DOHH2 (cell line): ENCODE measurements at regions not wholly inside any gene's neighbourhood (a gene's known extent, or its start where the extent isn't known, plus 50 kb on each side); places are given as distances from the start of the nearest gene placed in this dataset.

Source experiments
- H3F3A ChIP-seq: fragments of 200-600 bp; sonication (generic), shearing (Covaris generic); 2 replicates; pipeline ENCODE4 v1.6.0; 2016; ENCODE audit warnings: antibody characterized with exemption, mild to moderate bottlenecking; ENCODE audit not compliant: control insufficient read depth, insufficient read depth
- H3K27ac ChIP-seq: fragments of 200-600 bp; sonication (generic); 2 replicates; pipeline ENCODE4 v1.5.1; 2014; ENCODE audit warnings: low read depth, mild to moderate bottlenecking, low read length, moderate library complexity
- H3K27me3 ChIP-seq: fragments of 200-600 bp; sonication (generic); 2 replicates; pipeline ENCODE4 v1.6.1; 2014; ENCODE audit warnings: mild to moderate bottlenecking, low read length, mixed read lengths; ENCODE audit not compliant: control insufficient read depth
- H3K36me3 ChIP-seq: fragments of 200-600 bp; sonication (generic); 2 replicates; pipeline ENCODE4 v1.6.1; 2014; ENCODE audit warnings: mild to moderate bottlenecking, low read length, moderate library complexity, mixed read lengths; ENCODE audit not compliant: control insufficient read depth
- H3K4me1 ChIP-seq: fragments of 200-600 bp; sonication (generic); 2 replicates; pipeline ENCODE4 v1.6.1; 2014; ENCODE audit warnings: mild to moderate bottlenecking, low read length, mixed read lengths; ENCODE audit not compliant: control insufficient read depth
- H3K4me2 ChIP-seq: fragments of 200-600 bp; sonication (generic); 2 replicates; pipeline ENCODE4 v1.6.0; 2014; ENCODE audit warnings: mild to moderate bottlenecking, low read length, moderate library complexity
- H3K4me3 ChIP-seq: fragments of 200-600 bp; sonication (generic); 2 replicates; pipeline ENCODE4 v1.5.1; 2014; ENCODE audit warnings: mild to moderate bottlenecking, low read length, mixed read lengths
- H3K79me2 ChIP-seq: fragments of 200-600 bp; sonication (generic); 2 replicates; pipeline ENCODE4 v1.6.1; 2014; ENCODE audit warnings: mild to moderate bottlenecking, low read length, mixed read lengths; ENCODE audit not compliant: control insufficient read depth
- H3K9me2 ChIP-seq: fragments of 200-600 bp; sonication (generic); replicated peaks from 2 replicates; pipeline ENCODE4 v1.6.1; 2014; ENCODE audit warnings: mild to moderate bottlenecking, low read length, mixed read lengths; ENCODE audit not compliant: control insufficient read depth
- H3K9me3 ChIP-seq: fragments of 200-600 bp; sonication (generic); 2 replicates; pipeline ENCODE4 v1.6.1; 2014; ENCODE audit warnings: antibody characterized with exemption, low read length, mixed read lengths; ENCODE audit not compliant: control insufficient read depth, insufficient read depth
- H4K20me1 ChIP-seq: fragments of 200-600 bp; sonication (generic); 2 replicates; pipeline ENCODE4 v1.6.0; 2014; ENCODE audit warnings: low read depth, mild to moderate bottlenecking, antibody characterized with exemption, low read length, moderate library complexity; ENCODE audit not compliant: control insufficient read depth, insufficient read depth
- EZH2phosphoT487 ChIP-seq: fragments of 200-600 bp; sonication (generic); IDR thresholded peaks from 2 replicates; pipeline ENCODE4 v1.6.1; 2017; ENCODE audit warnings: borderline replicate concordance, mild to moderate bottlenecking, antibody characterized with exemption, low read length, moderate library complexity, mixed read lengths
- TF ChIP-seq, protein P1 (sequence below): fragments of 200-600 bp; sonication (generic); IDR thresholded peaks from one replicate; pipeline ENCODE4 v1.5.1; 2014; ENCODE audit warnings: antibody characterized with exemption, mild to moderate bottlenecking, low read depth, low read length; ENCODE audit not compliant: poor library complexity, severe bottlenecking

- Histone ChIP-seq H3K79me2 (no peaks in the 10 kb centered on the region), H3K4me3 (no peak overlapping the region), H3K27ac (no peak overlapping the region), H3K9me3 (no peaks in the 10 kb centered on the region), H3K4me2 (no peak overlapping the region), H3K36me3 (no peaks in the 10 kb centered on the region), H3K27me3 (no peaks in the 10 kb centered on the region), H3F3A (no peaks in the 10 kb centered on the region), H3K9me2 (no peaks in the 10 kb centered on the region), H4K20me1 (no peaks in the 10 kb centered on the region), H3K4me1 (no peaks in the 10 kb centered on the region)
- no peak for TF ChIP-seq EZH2phosphoT487
- TF ChIP-seq, protein P1, sequence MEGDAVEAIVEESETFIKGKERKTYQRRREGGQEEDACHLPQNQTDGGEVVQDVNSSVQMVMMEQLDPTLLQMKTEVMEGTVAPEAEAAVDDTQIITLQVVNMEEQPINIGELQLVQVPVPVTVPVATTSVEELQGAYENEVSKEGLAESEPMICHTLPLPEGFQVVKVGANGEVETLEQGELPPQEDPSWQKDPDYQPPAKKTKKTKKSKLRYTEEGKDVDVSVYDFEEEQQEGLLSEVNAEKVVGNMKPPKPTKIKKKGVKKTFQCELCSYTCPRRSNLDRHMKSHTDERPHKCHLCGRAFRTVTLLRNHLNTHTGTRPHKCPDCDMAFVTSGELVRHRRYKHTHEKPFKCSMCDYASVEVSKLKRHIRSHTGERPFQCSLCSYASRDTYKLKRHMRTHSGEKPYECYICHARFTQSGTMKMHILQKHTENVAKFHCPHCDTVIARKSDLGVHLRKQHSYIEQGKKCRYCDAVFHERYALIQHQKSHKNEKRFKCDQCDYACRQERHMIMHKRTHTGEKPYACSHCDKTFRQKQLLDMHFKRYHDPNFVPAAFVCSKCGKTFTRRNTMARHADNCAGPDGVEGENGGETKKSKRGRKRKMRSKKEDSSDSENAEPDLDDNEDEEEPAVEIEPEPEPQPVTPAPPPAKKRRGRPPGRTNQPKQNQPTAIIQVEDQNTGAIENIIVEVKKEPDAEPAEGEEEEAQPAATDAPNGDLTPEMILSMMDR = no peak
Measured at GRCh38 chr16:86672179-86672863, 94.0 kb downstream of the FOXL1 start.

GRCh38 chr16:86673090-86673955 is 95.0 kb downstream of the FOXL1 start:
- Histone ChIP-seq H4K20me1 (no peaks in the 10 kb centered on the region), H3K79me2 (no peaks in the 10 kb centered on the region), H3K36me3 (no peaks in the 10 kb centered on the region), H3F3A (no peaks in the 10 kb centered on the region), H3K9me3 (no peaks in the 10 kb centered on the region), H3K27ac (no peak overlapping the region), H3K27me3 (no peaks in the 10 kb centered on the region), H3K9me2 (no peaks in the 10 kb centered on the region), H3K4me1 (no peaks in the 10 kb centered on the region), H3K4me3 (no peak overlapping the region), H3K4me2 (no peak overlapping the region)
- TF ChIP-seq EZH2phosphoT487 = no peak
- TF ChIP-seq, protein P1 = no peak

DNA sequence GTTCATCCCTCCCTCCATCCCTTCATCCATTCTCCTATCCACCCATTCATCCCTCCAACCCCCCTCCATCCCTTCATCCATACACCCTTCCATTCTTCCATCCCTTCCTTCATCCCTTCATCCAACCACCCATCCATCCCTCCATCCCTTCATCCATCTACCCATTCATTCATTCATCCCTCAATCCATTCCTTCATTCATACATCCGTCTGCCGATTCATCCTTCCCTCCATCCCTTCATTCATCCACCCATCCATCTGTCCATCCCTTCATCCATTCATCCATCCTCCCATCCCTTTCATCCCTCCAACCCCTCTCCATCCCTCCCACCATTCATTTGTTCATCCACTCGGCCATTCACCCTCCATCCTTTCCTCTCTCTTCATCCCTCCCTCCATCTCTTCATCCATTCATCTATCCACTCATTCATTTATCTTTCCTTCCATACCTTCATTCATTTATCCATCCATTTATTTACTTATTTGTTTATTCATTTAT is 95.7 kb downstream of the FOXL1 start:
- no peaks in the 10 kb centered on the region for H4K20me1 ChIP-seq
- H3K79me2 ChIP-seq = no peaks in the 10 kb centered on the region
- no peaks in the 10 kb centered on the region for H3K9me2 ChIP-seq
- no peaks in the 10 kb centered on the region for H3K27me3 ChIP-seq
- H3K4me2 ChIP-seq = no peak overlapping the region
- no peak overlapping the region for H3K4me3 ChIP-seq
- H3K36me3 ChIP-seq = no peaks in the 10 kb centered on the region
- TF ChIP-seq, protein P1 = no peak
- TF ChIP-seq EZH2phosphoT487 = no peak
- H3K9me3 ChIP-seq = no peaks in the 10 kb centered on the region
- no peaks in the 10 kb centered on the region for H3F3A ChIP-seq
- no peaks in the 10 kb centered on the region for H3K4me1 ChIP-seq
- no peak overlapping the region for H3K27ac ChIP-seq
